HCT116 (cell line): ENCODE measurements at regions not wholly inside any gene's neighbourhood (a gene's known extent, or its start where the extent isn't known, plus 50 kb on each side); places are given as distances from the start of the nearest gene placed in this dataset.

Experiments used
- ATAC-seq: fragments of 200-7000 bp; cut with Tn5 transposase; 2 replicates; pipeline ENCODE4 v1.9.1; 2020; ENCODE audit warnings: mild to moderate bottlenecking, moderate library complexity
- BruUV-seq: library from RNA; stranded (reverse); fragments of 400-500 nt; replicated peaks from 2 replicates; lab custom pipeline; 2021; lab: Mats Ljungman, UMichigan
- CTCF ChIA-PET: fragments of 300-600 bp; sonication (Branson Sonifier 250); formaldehyde crosslinking; loops from one replicate; lab custom pipeline; 2021; ENCODE audit warnings: antibody characterized with exemption; lab: Charles Lee
- POLR2A ChIA-PET: fragments of 300-600, 350-600 bp; sonication (Branson Sonifier 250); formaldehyde crosslinking; loops from one replicate; lab custom pipeline; 2021; ENCODE audit warnings: antibody characterized with exemption; lab: Charles Lee
- RAD21 ChIA-PET, 2 experiments: fragments of 300-600 bp; sonication (Branson Sonifier 250); formaldehyde crosslinking; loops; one replicate each; lab custom pipeline; 2023; ENCODE audit warnings: low total read pairs in 2 of 2; ENCODE audit not compliant: uncharacterized antibody in 2 of 2, unreplicated experiment in 2 of 2, low non-redundant PET in 1 of 2; lab: Charles Lee
- DNase-seq: peaks from one replicate; pipeline ENCODE4 v3.0.0-alpha.2; 2010; ENCODE audit warnings: low read depth, low spot score
- H2AFZ ChIP-seq: fragments of 200-600 bp; shearing (Covaris generic), sonication (generic); 2 replicates; pipeline ENCODE4 v1.6.1; 2017; ENCODE audit warnings: low read depth, mixed run types, mixed read lengths, antibody characterized with exemption, low read length; ENCODE audit not compliant: poor library complexity, severe bottlenecking
- H3K27ac ChIP-seq: 2 replicates; pipeline ENCODE4 v1.5.1; 2012; ENCODE audit warnings: low read depth, low read length
- H3K27me3 ChIP-seq: fragments of 200-600 bp; sonication (generic); 2 replicates; pipeline ENCODE4 v1.6.1; 2016; ENCODE audit warnings: mixed run types, low read length, mixed read lengths; ENCODE audit not compliant: insufficient read depth
- H3K36me3 ChIP-seq, 2 experiments: fragments of 200-500 bp in 1 of 2; fragments of 200-600 bp in 1 of 2; sonication (Bioruptor generic) in 1 of 2; sonication (generic) in 1 of 2; 2 replicates each; pipeline versions ENCODE4 v1.5.1 to v1.6.1; 2014 to 2016; ENCODE audit warnings: low read length in 2 of 2, inconsistent platforms in 1 of 2, mixed read lengths in 1 of 2, mixed run types in 1 of 2; ENCODE audit not compliant: insufficient read depth in 2 of 2, control insufficient read depth in 1 of 2
- H3K4me1 ChIP-seq, 2 experiments: fragments of 200-600 bp in 1 of 2; sonication (generic) in 1 of 2; 2 replicates each; pipeline versions ENCODE4 v1.5.1 to v1.6.1; 2012 to 2017; ENCODE audit warnings: low read length in 2 of 2, inconsistent platforms in 1 of 2, mild to moderate bottlenecking in 1 of 2, mixed read lengths in 1 of 2, mixed run types in 1 of 2, moderate library complexity in 1 of 2; ENCODE audit not compliant: insufficient read depth in 2 of 2, control insufficient read depth in 1 of 2
- H3K4me2 ChIP-seq: fragments of 200-600 bp; sonication (generic); 2 replicates; pipeline ENCODE4 v1.6.1; 2017; ENCODE audit warnings: mixed run types, low read length, mixed read lengths
- H3K4me3 ChIP-seq, 2 experiments: fragments of 200-600 bp in 1 of 2; sonication (generic) in 1 of 2; replicated peaks in 1 of 2; 2 replicates each; pipeline ENCODE4 v1.5.1; 2011 to 2016; ENCODE audit warnings: low read length in 2 of 2, control low read depth in 1 of 2, low read depth in 1 of 2, mild to moderate bottlenecking in 1 of 2, mixed read lengths in 1 of 2, mixed run types in 1 of 2
- H3K79me2 ChIP-seq: fragments of 200-600 bp; sonication (generic); 2 replicates; pipeline ENCODE4 v1.6.1; 2017; ENCODE audit warnings: mild to moderate bottlenecking, mixed run types, low read length, moderate library complexity, mixed read lengths; ENCODE audit not compliant: insufficient read depth
- H3K9ac ChIP-seq: fragments of 200-600 bp; sonication (generic); 2 replicates; pipeline ENCODE4 v1.6.1; 2016; ENCODE audit warnings: low read length, mixed read lengths
- H3K9me2 ChIP-seq: fragments of 200-600 bp; sonication (generic), shearing (Covaris generic); 2 replicates; pipeline ENCODE4 v1.6.1; 2017; ENCODE audit warnings: mixed run types, mild to moderate bottlenecking, moderate library complexity; ENCODE audit not compliant: insufficient read depth
- H3K9me3 ChIP-seq, 2 experiments: fragments of 200-500 bp in 1 of 2; fragments of 200-600 bp in 1 of 2; sonication (Bioruptor generic) in 1 of 2; sonication (generic) in 1 of 2; 2 replicates each; pipeline ENCODE4 v1.6.1; 2014 to 2017; ENCODE audit warnings: low read length in 2 of 2, mixed read lengths in 2 of 2, inconsistent platforms in 1 of 2, low read depth in 1 of 2, mild to moderate bottlenecking in 1 of 2, mixed run types in 1 of 2, moderate library complexity in 1 of 2; ENCODE audit not compliant: control insufficient read depth in 1 of 2, insufficient read depth in 1 of 2
- H4K20me1 ChIP-seq: fragments of 200-600 bp; sonication (generic), shearing (Covaris generic); 2 replicates; pipeline ENCODE4 v1.6.1; 2017; ENCODE audit warnings: mixed run types, mild to moderate bottlenecking, moderate library complexity; ENCODE audit not compliant: insufficient read depth
- CBX3 ChIP-seq: IDR thresholded peaks from 2 replicates; pipeline ENCODE4 v1.6.1; 2012; ENCODE audit warnings: low read depth
- CEBPB ChIP-seq: IDR thresholded peaks from 2 replicates; pipeline ENCODE4 v1.6.1; 2012; ENCODE audit warnings: low read depth
- ELF1 ChIP-seq: IDR thresholded peaks from 2 replicates; pipeline ENCODE4 v1.6.1; 2012; ENCODE audit warnings: low read depth, borderline replicate concordance
- EZH2 ChIP-seq: fragments of 200-600 bp; sonication (generic); IDR thresholded peaks from 2 replicates; pipeline ENCODE4 v1.6.1; 2017; ENCODE audit warnings: antibody characterized with exemption, mixed run types
- EZH2phosphoT487 ChIP-seq: fragments of 200-600 bp; IDR thresholded peaks from 2 replicates; pipeline ENCODE4 v1.6.1; 2018; ENCODE audit warnings: antibody characterized with exemption, borderline replicate concordance
- JUND ChIP-seq: IDR thresholded peaks from 2 replicates; pipeline ENCODE4 v1.6.1; 2012
- POLR2A ChIP-seq: IDR thresholded peaks from 2 replicates; pipeline ENCODE4 v1.7.0; 2011; ENCODE audit warnings: borderline replicate concordance; ENCODE audit not compliant: insufficient read depth, insufficient read length; ENCODE audit errors: extremely low read depth
- POLR2AphosphoS5 ChIP-seq: IDR thresholded peaks from 2 replicates; pipeline ENCODE4 v1.6.1; 2011; ENCODE audit warnings: mild to moderate bottlenecking, low read depth, low read length, moderate library complexity
- RAD21 ChIP-seq: IDR thresholded peaks from 2 replicates; pipeline ENCODE4 v1.6.1; 2012; ENCODE audit warnings: low read depth, mild to moderate bottlenecking
- SIN3A ChIP-seq: IDR thresholded peaks from 2 replicates; pipeline ENCODE4 v1.6.1; 2012; ENCODE audit warnings: low read depth
- SRF ChIP-seq: IDR thresholded peaks from 2 replicates; pipeline ENCODE4 v1.6.1; 2012; ENCODE audit warnings: low read depth
- TCF7L2 ChIP-seq: IDR thresholded peaks from 2 replicates; pipeline ENCODE4 v1.7.0; 2011; ENCODE audit warnings: borderline replicate concordance, inconsistent platforms; ENCODE audit not compliant: insufficient read depth, insufficient read length; ENCODE audit errors: extremely low read depth
- ZFX ChIP-seq: fragments of 450-650 bp; IDR thresholded peaks from 2 replicates; pipeline ENCODE4 v1.6.1; 2017
- ZNF274 ChIP-seq: fragments of 200-500 bp; sonication (Bioruptor generic); IDR thresholded peaks from 2 replicates; pipeline ENCODE4 v1.6.1; 2014; ENCODE audit warnings: mild to moderate bottlenecking, low read depth, low read length, inconsistent platforms
- intact Hi-C: fragments of 100-400 bp; cut with micrococcal nuclease; formaldehyde crosslinking; loops from 2 replicates; pipeline ENCODE4 v1.10.0; 2022
- TF ChIP-seq, protein P1 (sequence below): IDR thresholded peaks from 2 replicates; pipeline ENCODE4 v1.6.1; 2012
- TF ChIP-seq, protein P2 (sequence below): IDR thresholded peaks from 2 replicates; pipeline ENCODE4 v1.6.1; 2012
- TF ChIP-seq, protein P3 (sequence below), 3 experiments: fragments of 200-600 bp in 1 of 3; sonication (generic) in 1 of 3; IDR thresholded peaks in 2 of 3; conservative IDR thresholded peaks in 1 of 3; 2 replicates each; pipeline ENCODE4 v1.5.1; 2012 to 2017; ENCODE audit warnings: low read depth in 2 of 3, low read length in 2 of 3, antibody characterized with exemption in 1 of 3, borderline replicate concordance in 1 of 3, control low read depth in 1 of 3, mild to moderate bottlenecking in 1 of 3, mixed read lengths in 1 of 3, mixed run types in 1 of 3, moderate library complexity in 1 of 3; ENCODE audit not compliant: insufficient read depth in 1 of 3

DNA sequence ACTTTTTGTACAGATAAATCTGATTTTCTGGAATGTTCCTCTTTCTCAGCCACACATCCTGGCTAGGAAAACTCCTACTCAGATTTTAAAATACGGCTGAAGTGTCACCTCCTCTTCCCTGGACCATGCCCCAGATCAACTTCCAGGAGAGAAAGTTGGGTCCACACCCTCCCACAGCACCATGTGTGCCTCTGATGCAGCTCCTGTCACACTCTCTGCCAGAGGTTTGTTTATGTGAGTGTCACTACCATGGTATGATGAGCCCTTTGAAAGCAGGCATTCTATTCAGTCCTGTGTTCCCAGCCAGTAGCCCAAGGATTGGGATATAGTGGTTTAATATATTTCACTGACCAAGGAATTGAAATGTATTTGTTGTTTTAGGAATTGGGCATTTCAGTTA lies 287.2 kb upstream of the ATP2B1 start:
- no peak overlapping the region for H3K27ac ChIP-seq
- H3K4me2 ChIP-seq, result no peak overlapping the region
- intact Hi-C loops, result no loop called here
- DNase-seq (no peak), ATAC-seq (no peak)
- no peak for TF ChIP-seq RAD21
- TF ChIP-seq CEBPB, result no peak
- TF ChIP-seq, protein P1, sequence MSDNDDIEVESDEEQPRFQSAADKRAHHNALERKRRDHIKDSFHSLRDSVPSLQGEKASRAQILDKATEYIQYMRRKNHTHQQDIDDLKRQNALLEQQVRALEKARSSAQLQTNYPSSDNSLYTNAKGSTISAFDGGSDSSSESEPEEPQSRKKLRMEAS, result no peak
- TF ChIP-seq POLR2AphosphoS5, result no peak
- no peak for TF ChIP-seq POLR2A
- TF ChIP-seq TCF7L2, result no peak
- TF ChIP-seq, protein P2, sequence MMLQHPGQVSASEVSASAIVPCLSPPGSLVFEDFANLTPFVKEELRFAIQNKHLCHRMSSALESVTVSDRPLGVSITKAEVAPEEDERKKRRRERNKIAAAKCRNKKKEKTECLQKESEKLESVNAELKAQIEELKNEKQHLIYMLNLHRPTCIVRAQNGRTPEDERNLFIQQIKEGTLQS, result no peak
- TF ChIP-seq ZNF274, result no peak
- no peak for TF ChIP-seq SRF
- TF ChIP-seq CBX3, result no peak
- no peaks in the 10 kb centered on the region for H3K79me2 ChIP-seq
- ChIA-PET POLR2A (no interaction called here), CTCF (no interaction called here), RAD21 (no interaction called here)
- H3K4me1 ChIP-seq, result no peaks in the 10 kb centered on the region
- no peaks in the 10 kb centered on the region for H3K36me3 ChIP-seq
- H4K20me1 ChIP-seq, result no peaks in the 10 kb centered on the region
- no TSS peak for BruUV-seq
- H2AFZ ChIP-seq, result no peak overlapping the region
- no peak overlapping the region for H3K4me3 ChIP-seq
- H3K9ac ChIP-seq, result no peak overlapping the region
- H3K9me2 ChIP-seq, result no peaks in the 10 kb centered on the region
- no peaks in the 10 kb centered on the region for H3K9me3 ChIP-seq
- H3K27me3 ChIP-seq, result no peaks in the 10 kb centered on the region

DNA sequence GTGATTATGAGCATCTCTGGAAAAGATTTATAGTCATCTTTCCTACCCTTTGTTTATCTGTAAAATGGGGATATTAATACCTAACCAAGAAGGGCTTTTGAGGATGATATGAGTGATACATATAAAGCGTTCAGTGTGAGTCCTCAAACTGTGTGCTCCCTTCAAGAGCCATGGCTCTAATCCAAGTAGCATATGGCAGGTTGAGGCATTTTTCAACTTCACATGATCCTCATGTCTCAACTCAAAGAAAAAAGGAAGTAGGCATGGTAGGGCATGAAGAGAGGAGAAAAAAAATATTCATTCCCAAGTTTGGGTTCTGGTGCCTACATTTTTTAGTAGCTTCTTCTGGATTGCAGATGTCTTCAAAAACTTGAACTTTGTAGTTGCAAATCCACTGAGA lies 286.3 kb upstream of the ATP2B1 start:
- H3K27ac ChIP-seq, result no peak overlapping the region
- POLR2A ChIA-PET, result no interaction called here
- no peaks in the 10 kb centered on the region for H3K9me3 ChIP-seq

More for the DNA sequence above, 286.3 kb upstream of the ATP2B1 start:
- no peak overlapping the region for H3K9ac ChIP-seq
- DNase-seq, result no peak
- ChIA-PET RAD21 (no interaction called here), CTCF (no interaction called here)
- no peaks in the 10 kb centered on the region for H3K4me1 ChIP-seq
- no peaks in the 10 kb centered on the region for H4K20me1 ChIP-seq
- BruUV-seq, result no TSS peak
- ATAC-seq, result no peak
- no peak overlapping the region for H3K4me3 ChIP-seq
- intact Hi-C loops, result no loop called here
- H3K9me2 ChIP-seq, result no peaks in the 10 kb centered on the region
- H2AFZ ChIP-seq, result no peak overlapping the region
- no peak overlapping the region for H3K4me2 ChIP-seq
- H3K27me3 ChIP-seq, result no peaks in the 10 kb centered on the region
- no peaks in the 10 kb centered on the region for H3K79me2 ChIP-seq
- no peak for TF ChIP-seq ZNF274
- TF ChIP-seq, protein P3, sequence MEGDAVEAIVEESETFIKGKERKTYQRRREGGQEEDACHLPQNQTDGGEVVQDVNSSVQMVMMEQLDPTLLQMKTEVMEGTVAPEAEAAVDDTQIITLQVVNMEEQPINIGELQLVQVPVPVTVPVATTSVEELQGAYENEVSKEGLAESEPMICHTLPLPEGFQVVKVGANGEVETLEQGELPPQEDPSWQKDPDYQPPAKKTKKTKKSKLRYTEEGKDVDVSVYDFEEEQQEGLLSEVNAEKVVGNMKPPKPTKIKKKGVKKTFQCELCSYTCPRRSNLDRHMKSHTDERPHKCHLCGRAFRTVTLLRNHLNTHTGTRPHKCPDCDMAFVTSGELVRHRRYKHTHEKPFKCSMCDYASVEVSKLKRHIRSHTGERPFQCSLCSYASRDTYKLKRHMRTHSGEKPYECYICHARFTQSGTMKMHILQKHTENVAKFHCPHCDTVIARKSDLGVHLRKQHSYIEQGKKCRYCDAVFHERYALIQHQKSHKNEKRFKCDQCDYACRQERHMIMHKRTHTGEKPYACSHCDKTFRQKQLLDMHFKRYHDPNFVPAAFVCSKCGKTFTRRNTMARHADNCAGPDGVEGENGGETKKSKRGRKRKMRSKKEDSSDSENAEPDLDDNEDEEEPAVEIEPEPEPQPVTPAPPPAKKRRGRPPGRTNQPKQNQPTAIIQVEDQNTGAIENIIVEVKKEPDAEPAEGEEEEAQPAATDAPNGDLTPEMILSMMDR (IDR thresholded peaks at IDR 0.05 in 2 of 3, conservative IDR thresholded peaks at IDR 0.05 in 1 of 3; ENCODE audit: borderline replicate concordance in 1 of 3, insufficient read depth in 1 of 3, low read depth in 2 of 3, low read length in 2 of 3), result no peak
- TF ChIP-seq EZH2phosphoT487, result no peak
- TF ChIP-seq JUND, result no peak
- no peak for TF ChIP-seq SIN3A
- no peak for TF ChIP-seq CBX3
- no peak for TF ChIP-seq EZH2
- TF ChIP-seq ZFX, result no peak
- TF ChIP-seq CEBPB, result no peak
- TF ChIP-seq, protein P2, result no peak
- TF ChIP-seq RAD21, result no peak
- TF ChIP-seq ELF1, result no peak
- TF ChIP-seq POLR2AphosphoS5, result no peak
- H3K36me3 ChIP-seq, result no peaks in the 10 kb centered on the region
